ENCODE measurements at regions not wholly inside any gene's neighbourhood (a gene's known extent, or its start where the extent isn't known, plus 50 kb on each side); places are given as distances from the start of the nearest gene placed in this dataset.

DNA sequence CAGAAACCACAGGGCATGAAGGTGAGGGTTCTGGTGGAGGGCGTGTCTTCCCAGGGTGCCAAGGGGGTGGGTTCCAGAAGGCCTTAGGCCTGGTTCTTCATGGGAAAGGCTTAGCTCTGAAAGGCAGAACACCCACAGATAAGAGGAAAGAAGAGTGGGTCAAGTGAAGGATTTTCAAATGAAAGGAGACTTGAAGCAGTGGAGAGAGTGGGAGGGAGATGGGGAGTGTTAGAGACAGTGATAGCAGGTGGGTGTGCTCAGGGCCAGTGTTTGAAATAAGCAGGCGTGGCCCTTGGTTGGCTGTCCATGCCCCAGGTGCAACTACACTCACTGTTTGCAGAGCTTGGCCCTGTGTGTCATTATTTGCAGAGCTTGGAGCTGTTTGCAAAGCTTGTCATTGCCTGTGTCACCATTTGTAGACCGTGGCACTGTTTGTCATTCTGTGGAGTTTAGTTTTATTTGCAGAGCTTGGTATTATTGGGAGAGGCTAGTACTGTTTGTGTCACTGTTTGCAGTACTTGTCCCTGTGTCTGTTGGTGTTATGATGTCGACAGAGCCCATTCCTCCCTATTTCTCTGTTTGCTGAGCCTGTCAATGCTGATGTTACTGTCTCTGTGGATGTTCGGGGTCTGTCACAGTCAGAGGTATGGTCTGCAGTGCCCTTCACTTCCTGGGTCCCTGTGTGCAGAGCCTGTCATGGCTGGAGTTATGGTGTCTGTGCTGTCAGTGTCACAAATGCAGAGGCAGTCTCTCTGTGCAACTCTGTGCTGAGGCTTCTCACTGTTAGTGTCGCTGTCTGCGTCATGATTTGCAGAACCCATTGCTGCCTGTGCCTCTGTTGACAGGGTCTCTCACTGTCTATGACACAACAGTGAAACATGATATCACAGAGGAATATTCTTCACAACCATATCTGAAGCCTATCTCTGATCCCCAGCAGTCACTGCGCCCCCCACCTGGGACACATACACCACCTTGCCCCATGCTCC, 127.7 kb upstream of the LRFN2 start:
- Histone ChIP-seq H3K4me2 (ENCODE audit: insufficient read depth, low read length) (no peak overlapping the region), H3K4me1 (ENCODE audit: control insufficient read depth, extremely low read depth, insufficient read depth, low read length) (peaks cover 4% of the 10 kb centered on the region), H3K79me2 (ENCODE audit: control insufficient read depth, insufficient read depth, low read length) (no peaks in the 10 kb centered on the region), H3K9ac (replicated peaks; ENCODE audit: extremely low read depth, insufficient read depth, low read length) (no peak overlapping the region), H4K20me1 (replicated peaks; ENCODE audit: control insufficient read depth, extremely low read depth, insufficient read depth, low read length) (no peaks in the 10 kb centered on the region), H2AFZ (ENCODE audit: low read depth, low read length) (no peak overlapping the region), H3K27me3 (ENCODE audit: control insufficient read depth in 2 of 2, insufficient read depth in 2 of 2, low read length in 2 of 2) (no peaks in the 10 kb centered on the region), H3K9me3 (replicated peaks; ENCODE audit: control insufficient read depth, insufficient read depth, low read length) (no peaks in the 10 kb centered on the region), H3K9me1 (replicated peaks; ENCODE audit: control insufficient read depth, extremely low read depth, insufficient read depth, low read length) (no peaks in the 10 kb centered on the region), H3K36me3 (ENCODE audit: control insufficient read depth in 2 of 2, extremely low read depth in 1 of 2, insufficient read depth in 2 of 2, low read length in 2 of 2) (no peaks in the 10 kb centered on the region), H3K4me3 (replicated peaks in 1 of 3; ENCODE audit: insufficient read depth in 1 of 3, low read depth in 1 of 3, low read length in 3 of 3) (no peak overlapping the region), H3K27ac (ENCODE audit: insufficient read depth, low read depth, low read length) (no peak overlapping the region)
- POLR2A ChIA-PET = no interaction called here
- no peak for FAIRE-seq
- no peak for DNase-seq (ENCODE audit: low read depth, low spot score)
- TF ChIP-seq FOS (IDR thresholded peaks at IDR 0.05; ENCODE audit: borderline replicate concordance, insufficient read depth, low read length) (no peak), EZH2 (IDR thresholded peaks at IDR 0.05; ENCODE audit: borderline replicate concordance, low read depth, low read length, severe bottlenecking) (no peak), GATA2 (IDR thresholded peaks at IDR 0.05; ENCODE audit: insufficient read depth, insufficient read length, low read depth, low read length) (no peak), MYC (IDR thresholded peaks at IDR 0.05; ENCODE audit: low read depth, low read length) (no peak), POLR2AphosphoS5 (IDR thresholded peaks at IDR 0.05; ENCODE audit: insufficient read depth, low read depth, low read length) (no peak), POLR2A (IDR thresholded peaks at IDR 0.05; ENCODE audit: low read depth, low read length) (no peak), JUN (IDR thresholded peaks at IDR 0.05; ENCODE audit: borderline replicate concordance, insufficient read depth, insufficient read length, low read depth) (no peak)
- TF ChIP-seq, protein P1, sequence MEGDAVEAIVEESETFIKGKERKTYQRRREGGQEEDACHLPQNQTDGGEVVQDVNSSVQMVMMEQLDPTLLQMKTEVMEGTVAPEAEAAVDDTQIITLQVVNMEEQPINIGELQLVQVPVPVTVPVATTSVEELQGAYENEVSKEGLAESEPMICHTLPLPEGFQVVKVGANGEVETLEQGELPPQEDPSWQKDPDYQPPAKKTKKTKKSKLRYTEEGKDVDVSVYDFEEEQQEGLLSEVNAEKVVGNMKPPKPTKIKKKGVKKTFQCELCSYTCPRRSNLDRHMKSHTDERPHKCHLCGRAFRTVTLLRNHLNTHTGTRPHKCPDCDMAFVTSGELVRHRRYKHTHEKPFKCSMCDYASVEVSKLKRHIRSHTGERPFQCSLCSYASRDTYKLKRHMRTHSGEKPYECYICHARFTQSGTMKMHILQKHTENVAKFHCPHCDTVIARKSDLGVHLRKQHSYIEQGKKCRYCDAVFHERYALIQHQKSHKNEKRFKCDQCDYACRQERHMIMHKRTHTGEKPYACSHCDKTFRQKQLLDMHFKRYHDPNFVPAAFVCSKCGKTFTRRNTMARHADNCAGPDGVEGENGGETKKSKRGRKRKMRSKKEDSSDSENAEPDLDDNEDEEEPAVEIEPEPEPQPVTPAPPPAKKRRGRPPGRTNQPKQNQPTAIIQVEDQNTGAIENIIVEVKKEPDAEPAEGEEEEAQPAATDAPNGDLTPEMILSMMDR (IDR thresholded peaks at IDR 0.05; ENCODE audit: extremely low read depth in 1 of 2, insufficient read depth in 1 of 2, low read depth in 1 of 2, low read length in 2 of 2) = no peak
- TF ChIP-seq, protein P2, sequence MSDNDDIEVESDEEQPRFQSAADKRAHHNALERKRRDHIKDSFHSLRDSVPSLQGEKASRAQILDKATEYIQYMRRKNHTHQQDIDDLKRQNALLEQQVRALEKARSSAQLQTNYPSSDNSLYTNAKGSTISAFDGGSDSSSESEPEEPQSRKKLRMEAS (IDR thresholded peaks at IDR 0.05; ENCODE audit: insufficient read depth, insufficient read length) = no peak
- intact Hi-C loops (cut with micrococcal nuclease) (no loop called here), dilution Hi-C loops (cut with MboI; ENCODE audit: extremely low pct_ligation_motif_present, low sequenced_read_pairs) (no loop called here)
- CTCF ChIA-PET = no interaction called here
- no TSS peak for BruUV-seq (replicated peaks)
